Gastroesophageal sphincter (tissue), 3 donors: ENCODE measurements at regions not wholly inside any gene's neighbourhood (a gene's known extent, or its start where the extent isn't known, plus 50 kb on each side); places are given as distances from the start of the nearest gene placed in this dataset.

ENCODE experiments used
- CTCF ChIP-seq, 4 experiments: fragments of 200-600 bp in 2 of 4; fragments of 450-650 bp in 2 of 4; sonication (generic) in 1 of 4; IDR thresholded peaks; one replicate each; pipeline ENCODE4 v1.5.1; 2017 to 2019; ENCODE audit warnings: antibody characterized with exemption in 4 of 4, mild to moderate bottlenecking in 2 of 4, moderate library complexity in 2 of 4
- EP300 ChIP-seq: sonication (generic); formaldehyde crosslinking; IDR thresholded peaks from one replicate; pipeline ENCODE4 v1.6.1; 2017; ENCODE audit warnings: antibody characterized with exemption, mild to moderate bottlenecking

GRCh38 chr16:86951831-86952598 lies 365.2 kb downstream of the C16orf95 start:
- TF ChIP-seq CTCF (IDR thresholded peaks at IDR 0.05) (no peak), EP300 (no peak)
